ENCODE measurements at regions not wholly inside any gene's neighbourhood (a gene's known extent, or its start where the extent isn't known, plus 50 kb on each side); places are given as distances from the start of the nearest gene placed in this dataset.

- TF ChIP-seq CTCF (IDR thresholded peaks at IDR 0.05; ENCODE audit: borderline replicate concordance, extremely low read depth, low read length, poor library complexity, severe bottlenecking) (no peak), EZH2 (IDR thresholded peaks at IDR 0.05; ENCODE audit: borderline replicate concordance, low read depth, low read length, severe bottlenecking) (no peak)
Observed at GRCh38 chr2:182522405-182522896, 95.6 kb upstream of the PDE1A start.

Data from DND-41 (cell line).